Endothelial cell of umbilical vein (primary cell): ENCODE measurements at regions not wholly inside any gene's neighbourhood (a gene's known extent, or its start where the extent isn't known, plus 50 kb on each side); places are given as distances from the start of the nearest gene placed in this dataset.

Source experiments
- POLR2A ChIP-seq: IDR thresholded peaks from 2 replicates; pipeline ENCODE4 v1.6.1; 2012; ENCODE audit warnings: low read depth, mild to moderate bottlenecking, control low read depth, low read length
- TF ChIP-seq, protein P1 (sequence below), 2 donors: IDR thresholded peaks; 1 replicate in 1 of 2; 2 replicates in 1 of 2; pipeline ENCODE4 v1.5.1; 2011; ENCODE audit warnings: low read length in 2 of 2, mild to moderate bottlenecking in 2 of 2, moderate library complexity in 2 of 2, control low read depth in 1 of 2, inconsistent platforms in 1 of 2, low read depth in 1 of 2; ENCODE audit not compliant: insufficient read depth in 1 of 2; ENCODE audit errors: extremely low read depth in 1 of 2
- TF ChIP-seq, protein P2 (sequence below): IDR thresholded peaks from 2 replicates; pipeline ENCODE4 v1.6.1; 2011; ENCODE audit not compliant: insufficient read depth, insufficient read length

DNA sequence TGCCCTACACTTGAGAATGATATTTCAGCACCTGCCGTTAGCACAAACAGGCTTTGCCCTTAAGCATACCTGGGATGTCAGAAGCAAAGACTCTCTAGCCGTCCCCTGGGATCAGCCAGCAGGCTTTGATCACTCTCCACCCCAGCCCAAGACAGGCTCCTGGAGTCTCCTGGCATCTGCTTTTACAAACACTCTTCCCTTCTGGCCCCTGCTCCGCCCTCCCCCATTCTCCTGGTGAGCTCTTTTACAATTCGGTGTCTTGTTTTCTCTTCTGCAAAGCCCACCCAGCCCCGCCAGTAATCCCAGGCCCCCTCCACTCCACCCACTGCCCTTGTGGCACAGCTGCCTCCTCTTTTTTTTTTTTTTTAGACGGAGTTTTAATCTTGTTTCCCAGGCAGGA lies 50.4 kb downstream of the KATNIP start:
- TF ChIP-seq, protein P1, sequence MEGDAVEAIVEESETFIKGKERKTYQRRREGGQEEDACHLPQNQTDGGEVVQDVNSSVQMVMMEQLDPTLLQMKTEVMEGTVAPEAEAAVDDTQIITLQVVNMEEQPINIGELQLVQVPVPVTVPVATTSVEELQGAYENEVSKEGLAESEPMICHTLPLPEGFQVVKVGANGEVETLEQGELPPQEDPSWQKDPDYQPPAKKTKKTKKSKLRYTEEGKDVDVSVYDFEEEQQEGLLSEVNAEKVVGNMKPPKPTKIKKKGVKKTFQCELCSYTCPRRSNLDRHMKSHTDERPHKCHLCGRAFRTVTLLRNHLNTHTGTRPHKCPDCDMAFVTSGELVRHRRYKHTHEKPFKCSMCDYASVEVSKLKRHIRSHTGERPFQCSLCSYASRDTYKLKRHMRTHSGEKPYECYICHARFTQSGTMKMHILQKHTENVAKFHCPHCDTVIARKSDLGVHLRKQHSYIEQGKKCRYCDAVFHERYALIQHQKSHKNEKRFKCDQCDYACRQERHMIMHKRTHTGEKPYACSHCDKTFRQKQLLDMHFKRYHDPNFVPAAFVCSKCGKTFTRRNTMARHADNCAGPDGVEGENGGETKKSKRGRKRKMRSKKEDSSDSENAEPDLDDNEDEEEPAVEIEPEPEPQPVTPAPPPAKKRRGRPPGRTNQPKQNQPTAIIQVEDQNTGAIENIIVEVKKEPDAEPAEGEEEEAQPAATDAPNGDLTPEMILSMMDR (IDR thresholded peaks at IDR 0.05; ENCODE audit: extremely low read depth in 1 of 2, insufficient read depth in 1 of 2, low read depth in 1 of 2, low read length in 2 of 2): no peak
- no peak for TF ChIP-seq POLR2A
- TF ChIP-seq, protein P2, sequence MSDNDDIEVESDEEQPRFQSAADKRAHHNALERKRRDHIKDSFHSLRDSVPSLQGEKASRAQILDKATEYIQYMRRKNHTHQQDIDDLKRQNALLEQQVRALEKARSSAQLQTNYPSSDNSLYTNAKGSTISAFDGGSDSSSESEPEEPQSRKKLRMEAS: no peak
